Liver (tissue), 8 donors: ENCODE measurements at regions not wholly inside any gene's neighbourhood (a gene's known extent, or its start where the extent isn't known, plus 50 kb on each side); places are given as distances from the start of the nearest gene placed in this dataset.
"Not testable (repeated sequence)": the region's sequence is repeated elsewhere in the genome, so short reads cannot be mapped to it uniquely, and the experiment has no call there.

ENCODE experiments used
- DNase-seq: peaks from one replicate; pipeline ENCODE4 v3.0.0-alpha.2; 2017; ENCODE audit warnings: low spot score
- H3K27ac ChIP-seq, 2 donors: one replicate each; pipeline ENCODE4 v1.7.0; 2013; ENCODE audit warnings: inconsistent platforms in 2 of 2, low read length in 2 of 2, control low read depth in 1 of 2, low read depth in 1 of 2, mild to moderate bottlenecking in 1 of 2
- H3K27me3 ChIP-seq, 4 donors: one replicate each; pipeline versions ENCODE4 v1.6.1 to v1.7.0; 2013; ENCODE audit warnings: low read length in 3 of 4, inconsistent platforms in 1 of 4, mild to moderate bottlenecking in 1 of 4, moderate library complexity in 1 of 4; ENCODE audit not compliant: control insufficient read depth in 4 of 4, insufficient read depth in 4 of 4
- H3K36me3 ChIP-seq, 4 donors: one replicate each; pipeline versions ENCODE4 v1.6.1 to v1.7.0; 2013; ENCODE audit warnings: low read length in 3 of 4, mild to moderate bottlenecking in 3 of 4, low read depth in 1 of 4, moderate library complexity in 1 of 4; ENCODE audit not compliant: control insufficient read depth in 4 of 4, insufficient read depth in 3 of 4
- H3K4me1 ChIP-seq, 4 donors: one replicate each; pipeline versions ENCODE4 v1.6.1 to v1.7.0; 2013; ENCODE audit warnings: low read length in 3 of 4, mild to moderate bottlenecking in 3 of 4, moderate library complexity in 1 of 4; ENCODE audit not compliant: control insufficient read depth in 4 of 4, insufficient read depth in 4 of 4
- H3K4me3 ChIP-seq, 3 donors: one replicate each; pipeline versions ENCODE4 v1.6.1 to v1.7.0; 2013; ENCODE audit warnings: low read length in 3 of 3, control low read depth in 1 of 3, low read depth in 1 of 3, mild to moderate bottlenecking in 1 of 3
- H3K9ac ChIP-seq, 2 donors: one replicate each; pipeline ENCODE4 v1.7.0; 2013; ENCODE audit warnings: low read length in 2 of 2, mild to moderate bottlenecking in 2 of 2, moderate library complexity in 2 of 2, control low read depth in 1 of 2, low read depth in 1 of 2
- H3K9me3 ChIP-seq, 4 donors: one replicate each; pipeline versions ENCODE4 v1.6.1 to v1.7.0; 2013; ENCODE audit warnings: low read length in 3 of 4; ENCODE audit not compliant: control insufficient read depth in 4 of 4
- CTCF ChIP-seq: fragments of 150-350 bp; IDR thresholded peaks from 2 replicates; pipeline ENCODE4 v1.5.1; 2017; ENCODE audit warnings: improper control_type of control experiment, low read depth, low read length; ENCODE audit not compliant: missing input control
- EGR1 ChIP-seq, 2 donors: IDR thresholded peaks; 2 replicates each; pipeline ENCODE4 v1.6.1; 2016 to 2018; ENCODE audit warnings: antibody characterized with exemption in 2 of 2, low read depth in 2 of 2
- FOXA1 ChIP-seq: IDR thresholded peaks from 2 replicates; pipeline ENCODE4 v1.6.1; 2016; ENCODE audit warnings: antibody characterized with exemption
- FOXA2 ChIP-seq: IDR thresholded peaks from 2 replicates; pipeline ENCODE4 v1.6.1; 2016; ENCODE audit warnings: antibody characterized with exemption
- HNF4A ChIP-seq, 2 donors: conservative IDR thresholded peaks; 2 replicates each; pipeline ENCODE4 v1.6.1; 2016; ENCODE audit warnings: antibody characterized with exemption in 2 of 2, mild to moderate bottlenecking in 2 of 2
- JUND ChIP-seq, 2 donors: IDR thresholded peaks; 2 replicates each; pipeline ENCODE4 v1.6.1; 2016; ENCODE audit warnings: antibody characterized with exemption in 2 of 2
- NR2F2 ChIP-seq: IDR thresholded peaks from 2 replicates; pipeline ENCODE4 v1.6.1; 2016; ENCODE audit warnings: antibody characterized with exemption
- RXRA ChIP-seq, 2 donors: IDR thresholded peaks; 2 replicates each; pipeline ENCODE4 v1.6.1; 2017 to 2018; ENCODE audit warnings: antibody characterized with exemption in 2 of 2, mild to moderate bottlenecking in 1 of 2
- SP1 ChIP-seq: IDR thresholded peaks from 2 replicates; pipeline ENCODE4 v1.6.1; 2018; ENCODE audit warnings: antibody characterized with exemption, mild to moderate bottlenecking
- TAF1 ChIP-seq: conservative IDR thresholded peaks from 2 replicates; pipeline ENCODE4 v1.6.1; 2016; ENCODE audit warnings: antibody characterized with exemption, mild to moderate bottlenecking
- WGBS: extraction: QIAGEN DNeasy Blood & Tissue Kit; methylation state at CpG from one replicate; pipeline ENCODE4 v1.1.7; 2013; 5-methylcytosine and 5-hydroxymethylcytosine counted together
- TF ChIP-seq, protein P1 (sequence below): IDR thresholded peaks from 2 replicates; pipeline ENCODE4 v1.6.1; 2016; ENCODE audit warnings: antibody characterized with exemption
- TF ChIP-seq, protein P2 (sequence below): IDR thresholded peaks from 2 replicates; pipeline ENCODE4 v1.6.1; 2016; ENCODE audit warnings: antibody characterized with exemption
- donor health status: healthy.
- donor health status: healthy.
- donor health status: healthy.
- donor health status: healthy.
- donor health status: healthy.

- Histone ChIP-seq H3K27me3 (no peaks in the 10 kb centered on the region), H3K9me3 (peaks cover 0 to 1% (median 0%) of the 10 kb centered on the region in 4 donors), H3K4me3 (no peak overlapping the region), H3K27ac (no peak overlapping the region), H3K36me3 (no peaks in the 10 kb centered on the region), H3K9ac (no peak overlapping the region), H3K4me1 (no peaks in the 10 kb centered on the region)
- TF ChIP-seq NR2F2 (no peak), HNF4A (conservative IDR thresholded peaks at IDR 0.05) (no peak), JUND (IDR thresholded peaks at IDR 0.05) (no peak), TAF1 (no peak), FOXA2 (no peak), CTCF (no peak), FOXA1 (no peak), EGR1 (IDR thresholded peaks at IDR 0.05; ENCODE audit: low read depth in 2 of 2) (no peak), RXRA (IDR thresholded peaks at IDR 0.05) (no peak), SP1 (no peak)
- TF ChIP-seq, protein P1, sequence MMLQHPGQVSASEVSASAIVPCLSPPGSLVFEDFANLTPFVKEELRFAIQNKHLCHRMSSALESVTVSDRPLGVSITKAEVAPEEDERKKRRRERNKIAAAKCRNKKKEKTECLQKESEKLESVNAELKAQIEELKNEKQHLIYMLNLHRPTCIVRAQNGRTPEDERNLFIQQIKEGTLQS, result no peak
- TF ChIP-seq, protein P2, sequence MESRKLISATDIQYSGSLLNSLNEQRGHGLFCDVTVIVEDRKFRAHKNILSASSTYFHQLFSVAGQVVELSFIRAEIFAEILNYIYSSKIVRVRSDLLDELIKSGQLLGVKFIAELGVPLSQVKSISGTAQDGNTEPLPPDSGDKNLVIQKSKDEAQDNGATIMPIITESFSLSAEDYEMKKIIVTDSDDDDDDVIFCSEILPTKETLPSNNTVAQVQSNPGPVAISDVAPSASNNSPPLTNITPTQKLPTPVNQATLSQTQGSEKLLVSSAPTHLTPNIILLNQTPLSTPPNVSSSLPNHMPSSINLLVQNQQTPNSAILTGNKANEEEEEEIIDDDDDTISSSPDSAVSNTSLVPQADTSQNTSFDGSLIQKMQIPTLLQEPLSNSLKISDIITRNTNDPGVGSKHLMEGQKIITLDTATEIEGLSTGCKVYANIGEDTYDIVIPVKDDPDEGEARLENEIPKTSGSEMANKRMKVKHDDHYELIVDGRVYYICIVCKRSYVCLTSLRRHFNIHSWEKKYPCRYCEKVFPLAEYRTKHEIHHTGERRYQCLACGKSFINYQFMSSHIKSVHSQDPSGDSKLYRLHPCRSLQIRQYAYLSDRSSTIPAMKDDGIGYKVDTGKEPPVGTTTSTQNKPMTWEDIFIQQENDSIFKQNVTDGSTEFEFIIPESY, result no peak
- WGBS, result 79% methylated on average over 13 of the region's 13 CpGs
- DNase-seq, result no peak
These were observed 232.4 kb upstream of the SGCG start for GRCh38 chr13:22948421-22948820.

- not testable (repeated sequence) for H3K9me3 ChIP-seq, H3K27me3 ChIP-seq, H3K27ac ChIP-seq, H3K36me3 ChIP-seq, H3K4me1 ChIP-seq, DNase-seq, H3K9ac ChIP-seq, H3K4me3 ChIP-seq
These were observed 228.8 kb upstream of the SGCG start for GRCh38 chr13:22952018-22952417.

DNA sequence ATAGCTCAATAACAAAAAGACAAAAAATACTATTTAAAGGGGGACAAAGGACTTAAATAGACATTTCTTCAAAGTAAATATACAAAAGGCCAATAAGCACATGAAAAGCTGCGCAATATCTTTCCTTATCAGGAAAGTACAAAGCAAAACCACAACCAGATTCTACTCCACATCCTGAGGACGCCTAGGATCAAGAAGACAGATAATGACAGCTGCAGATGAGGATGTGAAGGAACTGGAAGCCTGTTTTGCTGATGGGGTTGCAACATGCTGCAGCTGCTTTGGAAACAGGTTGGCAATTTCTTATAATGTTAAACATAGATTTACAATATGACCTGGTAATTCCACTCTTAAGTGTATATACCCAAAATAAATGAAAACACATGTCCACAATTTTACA lies 225.6 kb upstream of the SGCG start:
- 45% methylated on average over 2 of the region's 2 CpGs for WGBS
- not testable (repeated sequence) for H3K4me3 ChIP-seq, H3K4me1 ChIP-seq

DNA sequence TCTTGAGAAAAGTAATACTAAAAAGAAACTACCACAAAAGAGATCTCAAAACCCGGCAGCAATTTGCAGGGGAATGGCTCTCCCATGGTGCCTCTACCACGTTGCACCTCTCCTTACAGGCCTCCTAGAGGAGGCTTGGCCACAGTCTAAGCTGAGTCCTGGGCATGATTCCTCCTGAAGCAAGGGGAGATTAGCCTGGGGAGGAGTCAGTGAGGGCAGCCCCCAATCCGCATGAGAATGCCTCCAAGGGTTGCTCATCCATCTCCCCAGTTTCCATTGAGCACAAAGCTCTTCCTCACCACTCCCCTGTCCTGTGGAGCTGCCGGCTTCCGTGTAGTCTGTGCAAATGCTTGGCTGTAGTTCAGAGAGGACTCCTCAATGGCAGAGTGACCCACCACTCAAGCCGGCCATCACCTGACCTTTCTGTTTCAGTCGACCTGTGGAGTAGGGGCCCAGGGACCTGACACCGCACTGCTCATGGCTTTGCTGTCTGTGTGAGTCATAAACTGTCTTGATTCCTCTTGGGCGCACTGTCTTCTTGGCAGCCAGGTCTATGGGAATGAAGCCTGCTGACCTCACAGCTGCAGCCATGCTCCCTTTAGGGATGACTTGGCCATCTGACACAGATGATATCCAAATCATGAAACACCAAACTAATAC lies 224.2 kb upstream of the SGCG start:
- H3K4me3 ChIP-seq, H3K27me3 ChIP-seq, H3K27ac ChIP-seq, H3K4me1 ChIP-seq, H3K36me3 ChIP-seq, DNase-seq, H3K9ac ChIP-seq, H3K9me3 ChIP-seq: not testable (repeated sequence)
- WGBS, result 78% methylated on average over 9 of the region's 9 CpGs

More for the DNA sequence above, 225.6 kb upstream of the SGCG start:
- H3K27me3 ChIP-seq, H3K27ac ChIP-seq, H3K9me3 ChIP-seq, H3K36me3 ChIP-seq, H3K9ac ChIP-seq, DNase-seq: not testable (repeated sequence)

- WGBS, result 87% methylated on average over 14 of the region's 14 CpGs
These were observed 220.9 kb upstream of the SGCG start for GRCh38 chr13:22959859-22960258.

More at GRCh38 chr13:22959859-22960258, 220.9 kb upstream of the SGCG start:
- not testable (repeated sequence) for H3K36me3 ChIP-seq, H3K9me3 ChIP-seq, H3K4me1 ChIP-seq, H3K4me3 ChIP-seq, H3K9ac ChIP-seq, DNase-seq, H3K27me3 ChIP-seq, H3K27ac ChIP-seq
